ENCODE measurements at regions not wholly inside any gene's neighbourhood (a gene's known extent, or its start where the extent isn't known, plus 50 kb on each side); places are given as distances from the start of the nearest gene placed in this dataset.

DNA sequence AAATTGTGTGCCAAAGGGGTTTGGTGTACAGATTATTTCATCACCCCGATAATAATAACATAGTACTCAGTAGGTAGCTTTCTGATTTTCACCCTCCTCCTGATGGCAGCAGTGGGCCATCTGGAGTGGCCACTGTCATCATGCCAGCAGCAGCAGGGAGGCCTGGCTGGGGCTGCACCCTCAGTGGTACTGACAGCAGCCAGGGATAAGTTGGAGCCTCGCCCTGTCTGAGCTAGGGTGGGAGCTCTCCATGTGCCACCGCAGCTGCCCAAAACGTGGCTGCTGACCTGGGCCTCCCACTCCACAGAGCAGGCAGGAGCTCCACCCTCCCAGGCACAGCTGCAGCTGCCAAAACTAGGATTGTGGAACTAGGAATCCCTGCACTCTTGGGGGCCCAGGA, 700.8 kb upstream of the KCND2 start:
- TF ChIP-seq, protein P1, sequence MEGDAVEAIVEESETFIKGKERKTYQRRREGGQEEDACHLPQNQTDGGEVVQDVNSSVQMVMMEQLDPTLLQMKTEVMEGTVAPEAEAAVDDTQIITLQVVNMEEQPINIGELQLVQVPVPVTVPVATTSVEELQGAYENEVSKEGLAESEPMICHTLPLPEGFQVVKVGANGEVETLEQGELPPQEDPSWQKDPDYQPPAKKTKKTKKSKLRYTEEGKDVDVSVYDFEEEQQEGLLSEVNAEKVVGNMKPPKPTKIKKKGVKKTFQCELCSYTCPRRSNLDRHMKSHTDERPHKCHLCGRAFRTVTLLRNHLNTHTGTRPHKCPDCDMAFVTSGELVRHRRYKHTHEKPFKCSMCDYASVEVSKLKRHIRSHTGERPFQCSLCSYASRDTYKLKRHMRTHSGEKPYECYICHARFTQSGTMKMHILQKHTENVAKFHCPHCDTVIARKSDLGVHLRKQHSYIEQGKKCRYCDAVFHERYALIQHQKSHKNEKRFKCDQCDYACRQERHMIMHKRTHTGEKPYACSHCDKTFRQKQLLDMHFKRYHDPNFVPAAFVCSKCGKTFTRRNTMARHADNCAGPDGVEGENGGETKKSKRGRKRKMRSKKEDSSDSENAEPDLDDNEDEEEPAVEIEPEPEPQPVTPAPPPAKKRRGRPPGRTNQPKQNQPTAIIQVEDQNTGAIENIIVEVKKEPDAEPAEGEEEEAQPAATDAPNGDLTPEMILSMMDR (IDR thresholded peaks at IDR 0.05; ENCODE audit: low read depth, low read length): no peak
- no peak overlapping the region for H3K4me3 ChIP-seq (ENCODE audit: low read depth, low read length)

DNA sequence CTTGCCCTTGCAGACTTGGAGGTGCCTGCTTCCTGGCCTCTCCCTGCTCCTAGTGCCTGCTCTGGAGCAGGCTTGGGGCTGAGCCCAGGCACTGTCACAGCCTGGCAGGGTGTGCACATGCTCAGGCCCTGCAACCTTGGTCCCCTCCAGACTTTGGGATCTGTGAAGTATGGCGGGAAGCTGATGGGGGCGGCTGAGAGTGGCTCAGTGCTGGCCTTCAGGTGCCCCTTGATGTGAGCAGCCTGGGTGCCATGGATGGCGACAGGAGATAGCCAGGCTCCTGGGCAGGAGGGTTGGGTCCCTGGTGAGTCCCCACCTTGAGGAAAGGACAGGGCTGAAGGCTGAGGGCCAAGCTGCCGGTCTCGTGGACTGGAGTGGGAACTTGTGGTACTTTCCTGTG, 700.4 kb upstream of the KCND2 start:
- no peak overlapping the region for H3K4me3 ChIP-seq (ENCODE audit: low read depth, low read length)
- TF ChIP-seq, protein P1 (IDR thresholded peaks at IDR 0.05; ENCODE audit: low read depth, low read length): no peak

DNA sequence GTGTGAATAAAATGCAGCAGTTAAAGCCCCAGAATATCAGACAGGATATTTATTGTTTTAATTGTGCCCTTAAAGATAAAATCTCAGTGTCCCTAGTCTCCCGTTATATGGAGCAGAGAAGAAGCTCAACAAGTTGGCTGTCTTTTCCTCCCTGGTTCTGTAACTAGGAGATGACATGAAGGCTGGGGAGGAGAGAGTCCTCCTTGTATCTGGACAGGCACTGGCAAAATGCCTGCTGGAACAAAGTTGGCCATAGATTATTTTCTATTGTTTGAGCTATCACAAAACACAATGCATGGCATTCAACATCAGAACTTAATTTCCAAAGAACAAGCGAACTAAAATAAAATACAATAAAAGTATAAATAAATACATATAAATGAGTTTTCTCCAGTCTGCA, 694.9 kb upstream of the KCND2 start:
- TF ChIP-seq, protein P1 (IDR thresholded peaks at IDR 0.05; ENCODE audit: low read depth, low read length): no peak
- H3K4me3 ChIP-seq (ENCODE audit: low read depth, low read length): no peak overlapping the region

DNA sequence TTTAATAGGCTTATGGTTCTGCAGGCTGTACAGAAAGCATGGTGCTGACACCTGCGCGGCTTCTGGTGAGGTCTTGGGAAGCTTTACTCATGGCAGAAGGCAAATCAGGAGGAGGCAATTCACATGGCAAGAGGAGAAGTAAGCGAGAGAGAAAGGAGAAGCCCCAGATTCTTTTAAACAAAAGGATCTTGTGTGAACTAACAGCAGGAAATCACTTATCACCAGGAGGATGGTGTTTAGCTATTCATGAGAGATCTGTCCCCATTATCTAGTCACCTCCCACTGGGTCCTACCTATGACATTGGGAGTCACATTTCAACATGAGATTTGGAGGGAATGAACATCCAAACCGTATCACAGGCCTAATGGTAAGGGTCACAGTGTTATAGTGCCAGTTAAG, 678.0 kb upstream of the KCND2 start:
- TF ChIP-seq, protein P1 (IDR thresholded peaks at IDR 0.05; ENCODE audit: low read depth, low read length): no peak
- no peak overlapping the region for H3K4me3 ChIP-seq (ENCODE audit: low read depth, low read length)

DNA sequence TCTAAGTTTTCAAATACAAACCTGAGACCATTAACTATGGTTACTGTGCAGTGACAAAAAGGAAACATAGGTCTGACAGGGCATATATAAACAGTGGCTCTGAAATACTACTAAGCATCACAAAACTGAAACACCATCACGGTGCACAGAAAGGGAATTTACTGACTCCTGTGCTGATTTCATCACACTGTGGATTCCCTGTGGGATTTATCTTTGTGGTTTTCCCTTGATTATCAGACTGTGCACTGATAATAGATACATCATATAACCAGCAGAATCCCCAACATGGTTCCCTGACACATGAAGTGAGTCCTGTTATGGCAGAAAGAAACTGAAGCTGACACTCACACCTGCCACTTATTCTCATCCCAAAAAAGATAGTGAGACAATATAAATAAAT, 676.3 kb upstream of the KCND2 start:
- no peak overlapping the region for H3K4me3 ChIP-seq (ENCODE audit: low read depth, low read length)
- TF ChIP-seq, protein P1 (IDR thresholded peaks at IDR 0.05; ENCODE audit: low read depth, low read length): no peak

DNA sequence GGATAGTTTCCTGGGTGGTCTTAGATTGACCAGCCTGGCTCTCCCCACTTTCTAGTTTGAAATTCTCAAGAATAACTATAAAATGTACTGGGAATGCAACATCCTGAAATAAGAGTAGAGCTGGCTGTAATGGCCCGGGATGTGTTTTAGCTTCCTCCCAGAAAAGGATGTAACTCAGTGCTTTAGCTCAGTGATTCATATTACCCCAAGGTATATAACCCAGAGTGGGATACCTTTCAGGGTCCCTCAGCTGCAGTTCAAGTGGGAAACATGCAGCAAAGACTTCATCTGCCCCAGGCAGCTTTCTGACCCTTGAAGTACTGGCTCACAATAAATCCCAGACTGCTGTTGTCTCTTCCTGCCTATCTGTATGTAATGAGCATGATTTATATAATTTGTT, 666.7 kb upstream of the KCND2 start:
- TF ChIP-seq, protein P1 (IDR thresholded peaks at IDR 0.05; ENCODE audit: low read depth, low read length): no peak
- H3K4me3 ChIP-seq (ENCODE audit: low read depth, low read length): no peak overlapping the region

DNA sequence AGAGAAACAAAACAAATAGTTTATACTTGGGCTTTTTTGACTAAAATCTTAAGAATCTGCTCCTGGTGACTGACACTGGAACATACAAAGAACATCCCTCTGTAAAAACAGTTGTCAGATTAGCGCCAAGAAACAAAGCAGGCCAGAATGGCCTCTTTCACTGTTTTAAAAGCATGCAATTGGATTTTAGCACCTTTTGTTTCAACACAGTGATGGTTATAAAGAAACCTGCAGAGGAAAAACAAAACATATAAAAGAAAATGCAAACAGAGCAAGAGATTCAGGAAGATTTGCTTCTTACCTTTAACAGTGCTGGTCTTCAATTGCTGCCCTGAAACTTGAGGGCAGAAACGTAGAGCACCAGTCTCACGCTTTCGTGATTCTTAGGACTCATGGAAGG, 652.2 kb upstream of the KCND2 start:
- TF ChIP-seq, protein P1 (IDR thresholded peaks at IDR 0.05; ENCODE audit: low read depth, low read length): no peak

More for the DNA sequence above, 652.2 kb upstream of the KCND2 start:
- no peak overlapping the region for H3K4me3 ChIP-seq (ENCODE audit: low read depth, low read length)
